HepG2 (cell line): ENCODE measurements at regions not wholly inside any gene's neighbourhood (a gene's known extent, or its start where the extent isn't known, plus 50 kb on each side); places are given as distances from the start of the nearest gene placed in this dataset.

Experiments used
- SETDB1 ChIP-seq: sonication (generic); formaldehyde crosslinking; IDR thresholded peaks from 2 replicates; pipeline ENCODE4 v1.5.1; 2020; ENCODE audit warnings: missing genetic modification reagents, mild to moderate bottlenecking, borderline replicate concordance
- TF ChIP-seq, protein P1 (sequence below): IDR thresholded peaks from 2 replicates; pipeline ENCODE4 v1.6.1; 2016
- TF ChIP-seq, protein P2 (sequence below): IDR thresholded peaks from 2 replicates; pipeline ENCODE4 v1.6.1; 2012; ENCODE audit warnings: low read length, improper control_type of control experiment
- TF ChIP-seq, protein P3 (sequence below): sonication (generic); formaldehyde crosslinking; IDR thresholded peaks from 2 replicates; pipeline ENCODE4 v1.5.0; 2020; ENCODE audit warnings: mild to moderate bottlenecking, missing genetic modification reagents, borderline replicate concordance
- TF ChIP-seq, protein P4 (sequence below): sonication (generic); formaldehyde crosslinking; IDR thresholded peaks from 2 replicates; pipeline ENCODE4 v1.4.0; 2020; ENCODE audit warnings: mild to moderate bottlenecking, missing genetic modification reagents

DNA sequence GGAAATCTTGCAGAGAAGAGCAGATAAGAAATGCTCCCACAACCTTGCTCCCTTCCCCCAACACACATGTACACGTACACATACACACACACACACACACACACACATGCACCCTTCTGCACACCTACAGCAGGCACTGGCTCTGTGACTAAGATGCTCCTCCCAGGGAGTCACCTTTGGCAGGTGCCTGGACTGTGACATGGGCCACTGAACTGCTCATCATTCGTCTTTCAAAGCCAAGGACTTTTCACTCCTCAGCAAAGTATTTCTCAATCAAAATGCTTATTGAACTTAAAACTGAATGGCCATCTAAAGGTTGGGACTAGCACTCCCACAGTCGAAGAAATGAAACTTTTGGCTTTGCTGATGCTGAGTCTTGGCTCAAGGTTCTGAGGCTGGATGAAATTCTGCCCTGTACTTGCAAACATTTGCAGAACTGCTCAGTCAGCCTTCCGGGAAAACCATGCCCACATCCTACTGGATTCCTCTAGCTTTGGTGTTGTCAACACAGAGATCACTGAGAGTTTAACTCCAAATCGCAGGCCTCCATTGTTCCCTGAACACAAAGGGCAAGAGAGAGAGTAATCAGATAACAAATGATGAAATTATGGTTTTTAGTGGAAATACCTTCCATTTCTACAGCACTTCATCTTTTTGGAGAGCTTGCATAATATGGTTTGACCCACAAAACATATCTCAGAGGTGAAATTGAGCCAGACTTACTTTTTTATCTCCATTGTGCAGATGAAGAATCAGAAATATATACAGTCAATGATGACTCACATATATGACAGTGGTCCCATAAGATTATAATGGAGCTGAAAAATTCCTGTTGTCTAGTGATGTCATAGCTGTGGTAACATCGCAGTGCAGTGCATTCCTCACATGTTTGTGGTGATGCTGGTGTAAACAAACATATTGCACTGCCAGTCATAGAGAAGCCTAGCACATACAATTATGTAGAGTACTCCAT is 72.4 kb upstream of the BCAR3 start (continued):
- TF ChIP-seq, protein P1, sequence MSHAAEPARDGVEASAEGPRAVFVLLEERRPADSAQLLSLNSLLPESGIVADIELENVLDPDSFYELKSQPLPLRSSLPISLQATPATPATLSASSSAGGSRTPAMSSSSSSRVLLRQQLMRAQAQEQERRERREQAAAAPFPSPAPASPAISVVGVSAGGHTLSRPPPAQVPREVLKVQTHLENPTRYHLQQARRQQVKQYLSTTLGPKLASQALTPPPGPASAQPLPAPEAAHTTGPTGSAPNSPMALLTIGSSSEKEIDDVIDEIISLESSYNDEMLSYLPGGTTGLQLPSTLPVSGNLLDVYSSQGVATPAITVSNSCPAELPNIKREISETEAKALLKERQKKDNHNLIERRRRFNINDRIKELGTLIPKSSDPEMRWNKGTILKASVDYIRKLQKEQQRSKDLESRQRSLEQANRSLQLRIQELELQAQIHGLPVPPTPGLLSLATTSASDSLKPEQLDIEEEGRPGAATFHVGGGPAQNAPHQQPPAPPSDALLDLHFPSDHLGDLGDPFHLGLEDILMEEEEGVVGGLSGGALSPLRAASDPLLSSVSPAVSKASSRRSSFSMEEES (CRISPR knock-in tag), result no peak
- TF ChIP-seq, protein P2, sequence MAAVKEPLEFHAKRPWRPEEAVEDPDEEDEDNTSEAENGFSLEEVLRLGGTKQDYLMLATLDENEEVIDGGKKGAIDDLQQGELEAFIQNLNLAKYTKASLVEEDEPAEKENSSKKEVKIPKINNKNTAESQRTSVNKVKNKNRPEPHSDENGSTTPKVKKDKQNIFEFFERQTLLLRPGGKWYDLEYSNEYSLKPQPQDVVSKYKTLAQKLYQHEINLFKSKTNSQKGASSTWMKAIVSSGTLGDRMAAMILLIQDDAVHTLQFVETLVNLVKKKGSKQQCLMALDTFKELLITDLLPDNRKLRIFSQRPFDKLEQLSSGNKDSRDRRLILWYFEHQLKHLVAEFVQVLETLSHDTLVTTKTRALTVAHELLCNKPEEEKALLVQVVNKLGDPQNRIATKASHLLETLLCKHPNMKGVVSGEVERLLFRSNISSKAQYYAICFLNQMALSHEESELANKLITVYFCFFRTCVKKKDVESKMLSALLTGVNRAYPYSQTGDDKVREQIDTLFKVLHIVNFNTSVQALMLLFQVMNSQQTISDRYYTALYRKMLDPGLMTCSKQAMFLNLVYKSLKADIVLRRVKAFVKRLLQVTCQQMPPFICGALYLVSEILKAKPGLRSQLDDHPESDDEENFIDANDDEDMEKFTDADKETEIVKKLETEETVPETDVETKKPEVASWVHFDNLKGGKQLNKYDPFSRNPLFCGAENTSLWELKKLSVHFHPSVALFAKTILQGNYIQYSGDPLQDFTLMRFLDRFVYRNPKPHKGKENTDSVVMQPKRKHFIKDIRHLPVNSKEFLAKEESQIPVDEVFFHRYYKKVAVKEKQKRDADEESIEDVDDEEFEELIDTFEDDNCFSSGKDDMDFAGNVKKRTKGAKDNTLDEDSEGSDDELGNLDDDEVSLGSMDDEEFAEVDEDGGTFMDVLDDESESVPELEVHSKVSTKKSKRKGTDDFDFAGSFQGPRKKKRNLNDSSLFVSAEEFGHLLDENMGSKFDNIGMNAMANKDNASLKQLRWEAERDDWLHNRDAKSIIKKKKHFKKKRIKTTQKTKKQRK, result no peak
- TF ChIP-seq, protein P3, sequence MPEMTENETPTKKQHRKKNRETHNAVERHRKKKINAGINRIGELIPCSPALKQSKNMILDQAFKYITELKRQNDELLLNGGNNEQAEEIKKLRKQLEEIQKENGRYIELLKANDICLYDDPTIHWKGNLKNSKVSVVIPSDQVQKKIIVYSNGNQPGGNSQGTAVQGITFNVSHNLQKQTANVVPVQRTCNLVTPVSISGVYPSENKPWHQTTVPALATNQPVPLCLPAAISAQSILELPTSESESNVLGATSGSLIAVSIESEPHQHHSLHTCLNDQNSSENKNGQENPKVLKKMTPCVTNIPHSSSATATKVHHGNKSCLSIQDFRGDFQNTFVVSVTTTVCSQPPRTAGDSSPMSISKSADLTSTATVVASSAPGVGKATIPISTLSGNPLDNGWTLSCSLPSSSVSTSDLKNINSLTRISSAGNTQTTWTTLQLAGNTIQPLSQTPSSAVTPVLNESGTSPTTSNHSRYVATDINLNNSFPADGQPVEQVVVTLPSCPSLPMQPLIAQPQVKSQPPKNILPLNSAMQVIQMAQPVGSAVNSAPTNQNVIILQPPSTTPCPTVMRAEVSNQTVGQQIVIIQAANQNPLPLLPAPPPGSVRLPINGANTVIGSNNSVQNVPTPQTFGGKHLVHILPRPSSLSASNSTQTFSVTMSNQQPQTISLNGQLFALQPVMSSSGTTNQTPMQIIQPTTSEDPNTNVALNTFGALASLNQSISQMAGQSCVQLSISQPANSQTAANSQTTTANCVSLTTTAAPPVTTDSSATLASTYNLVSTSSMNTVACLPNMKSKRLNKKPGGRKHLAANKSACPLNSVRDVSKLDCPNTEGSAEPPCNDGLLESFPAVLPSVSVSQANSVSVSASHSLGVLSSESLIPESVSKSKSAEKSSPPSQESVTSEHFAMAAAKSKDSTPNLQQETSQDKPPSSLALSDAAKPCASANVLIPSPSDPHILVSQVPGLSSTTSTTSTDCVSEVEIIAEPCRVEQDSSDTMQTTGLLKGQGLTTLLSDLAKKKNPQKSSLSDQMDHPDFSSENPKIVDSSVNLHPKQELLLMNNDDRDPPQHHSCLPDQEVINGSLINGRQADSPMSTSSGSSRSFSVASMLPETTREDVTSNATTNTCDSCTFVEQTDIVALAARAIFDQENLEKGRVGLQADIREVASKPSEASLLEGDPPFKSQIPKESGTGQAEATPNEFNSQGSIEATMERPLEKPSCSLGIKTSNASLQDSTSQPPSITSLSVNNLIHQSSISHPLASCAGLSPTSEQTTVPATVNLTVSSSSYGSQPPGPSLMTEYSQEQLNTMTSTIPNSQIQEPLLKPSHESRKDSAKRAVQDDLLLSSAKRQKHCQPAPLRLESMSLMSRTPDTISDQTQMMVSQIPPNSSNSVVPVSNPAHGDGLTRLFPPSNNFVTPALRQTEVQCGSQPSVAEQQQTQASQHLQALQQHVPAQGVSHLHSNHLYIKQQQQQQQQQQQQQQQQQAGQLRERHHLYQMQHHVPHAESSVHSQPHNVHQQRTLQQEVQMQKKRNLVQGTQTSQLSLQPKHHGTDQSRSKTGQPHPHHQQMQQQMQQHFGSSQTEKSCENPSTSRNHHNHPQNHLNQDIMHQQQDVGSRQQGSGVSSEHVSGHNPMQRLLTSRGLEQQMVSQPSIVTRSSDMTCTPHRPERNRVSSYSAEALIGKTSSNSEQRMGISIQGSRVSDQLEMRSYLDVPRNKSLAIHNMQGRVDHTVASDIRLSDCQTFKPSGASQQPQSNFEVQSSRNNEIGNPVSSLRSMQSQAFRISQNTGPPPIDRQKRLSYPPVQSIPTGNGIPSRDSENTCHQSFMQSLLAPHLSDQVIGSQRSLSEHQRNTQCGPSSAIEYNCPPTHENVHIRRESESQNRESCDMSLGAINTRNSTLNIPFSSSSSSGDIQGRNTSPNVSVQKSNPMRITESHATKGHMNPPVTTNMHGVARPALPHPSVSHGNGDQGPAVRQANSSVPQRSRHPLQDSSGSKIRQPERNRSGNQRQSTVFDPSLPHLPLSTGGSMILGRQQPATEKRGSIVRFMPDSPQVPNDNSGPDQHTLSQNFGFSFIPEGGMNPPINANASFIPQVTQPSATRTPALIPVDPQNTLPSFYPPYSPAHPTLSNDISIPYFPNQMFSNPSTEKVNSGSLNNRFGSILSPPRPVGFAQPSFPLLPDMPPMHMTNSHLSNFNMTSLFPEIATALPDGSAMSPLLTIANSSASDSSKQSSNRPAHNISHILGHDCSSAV (CRISPR knock-in tag), result no peak
- TF ChIP-seq, protein P4, sequence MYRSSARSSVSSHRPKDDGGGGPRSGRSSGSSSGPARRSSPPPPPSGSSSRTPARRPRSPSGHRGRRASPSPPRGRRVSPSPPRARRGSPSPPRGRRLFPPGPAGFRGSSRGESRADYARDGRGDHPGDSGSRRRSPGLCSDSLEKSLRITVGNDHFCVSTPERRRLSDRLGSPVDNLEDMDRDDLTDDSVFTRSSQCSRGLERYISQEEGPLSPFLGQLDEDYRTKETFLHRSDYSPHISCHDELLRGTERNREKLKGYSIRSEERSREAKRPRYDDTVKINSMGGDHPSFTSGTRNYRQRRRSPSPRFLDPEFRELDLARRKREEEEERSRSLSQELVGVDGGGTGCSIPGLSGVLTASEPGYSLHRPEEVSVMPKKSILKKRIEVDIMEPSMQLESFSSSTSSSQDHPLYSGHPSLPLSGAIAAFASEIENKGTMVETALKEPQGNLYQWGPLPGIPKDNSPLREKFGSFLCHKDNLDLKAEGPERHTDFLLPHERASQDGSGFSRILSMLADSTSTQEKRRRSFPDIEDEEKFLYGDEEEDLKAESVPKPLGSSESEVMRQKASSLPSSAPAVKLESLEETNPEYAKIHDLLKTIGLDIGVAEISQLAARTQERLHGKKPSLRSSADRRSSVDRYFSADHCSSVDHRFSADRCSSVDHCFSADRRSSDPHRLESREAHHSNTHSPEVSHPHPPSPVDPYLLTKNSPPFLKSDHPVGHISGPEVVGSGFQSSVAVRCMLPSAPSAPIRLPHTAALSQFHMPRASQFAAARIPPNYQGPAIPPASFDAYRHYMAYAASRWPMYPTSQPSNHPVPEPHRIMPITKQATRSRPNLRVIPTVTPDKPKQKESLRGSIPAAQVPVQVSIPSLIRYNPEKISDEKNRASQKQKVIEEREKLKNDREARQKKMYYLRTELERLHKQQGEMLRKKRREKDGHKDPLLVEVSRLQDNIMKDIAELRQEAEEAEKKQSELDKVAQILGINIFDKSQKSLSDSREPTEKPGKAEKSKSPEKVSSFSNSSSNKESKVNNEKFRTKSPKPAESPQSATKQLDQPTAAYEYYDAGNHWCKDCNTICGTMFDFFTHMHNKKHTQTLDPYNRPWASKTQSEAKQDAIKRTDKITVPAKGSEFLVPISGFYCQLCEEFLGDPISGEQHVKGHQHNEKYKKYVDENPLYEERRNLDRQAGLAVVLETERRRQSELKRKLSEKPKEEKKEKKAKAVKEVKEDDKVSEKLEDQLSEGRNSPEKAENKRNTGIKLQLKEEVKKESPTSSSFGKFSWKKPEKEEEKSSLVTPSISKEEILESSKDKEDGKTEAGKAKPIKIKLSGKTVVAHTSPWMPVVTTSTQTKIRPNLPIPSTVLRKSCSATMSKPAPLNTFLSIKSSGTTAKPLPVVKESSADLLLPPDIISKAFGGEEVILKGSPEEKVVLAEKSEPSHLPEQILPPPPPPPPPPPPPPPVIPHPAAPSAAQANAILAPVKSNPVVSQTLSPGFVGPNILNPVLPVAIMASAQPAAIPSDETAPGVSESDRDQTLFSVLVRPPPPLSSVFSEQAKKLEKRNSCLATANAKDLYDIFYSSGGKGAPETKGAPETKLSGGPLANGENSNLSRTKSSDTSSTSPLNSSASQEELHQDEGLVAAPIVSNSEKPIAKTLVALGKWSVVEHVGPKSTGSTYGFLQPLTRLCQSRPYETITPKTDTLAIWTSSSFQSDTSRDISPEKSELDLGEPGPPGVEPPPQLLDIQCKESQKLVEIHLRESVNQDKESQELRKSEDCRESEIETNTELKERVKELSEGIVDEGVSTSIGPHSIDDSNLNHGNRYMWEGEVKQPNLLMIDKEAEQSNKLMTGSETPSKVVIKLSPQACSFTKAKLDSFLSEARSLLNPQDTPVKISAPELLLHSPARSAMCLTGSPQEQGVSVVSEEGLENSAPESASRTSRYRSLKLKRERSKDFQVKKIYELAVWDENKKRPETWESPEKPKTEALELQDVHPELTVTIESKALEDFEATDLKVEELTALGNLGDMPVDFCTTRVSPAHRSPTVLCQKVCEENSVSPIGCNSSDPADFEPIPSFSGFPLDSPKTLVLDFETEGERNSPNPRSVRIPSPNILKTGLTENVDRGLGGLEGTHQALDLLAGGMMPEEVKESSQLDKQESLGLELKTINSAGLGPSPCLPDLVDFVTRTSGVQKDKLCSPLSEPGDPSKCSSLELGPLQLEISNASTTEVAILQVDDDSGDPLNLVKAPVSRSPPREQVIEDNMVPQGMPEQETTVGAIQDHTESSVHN, result no peak
- no peak for TF ChIP-seq SETDB1 (CRISPR knock-in tag)
